ENCODE measurements at regions not wholly inside any gene's neighbourhood (a gene's known extent, or its start where the extent isn't known, plus 50 kb on each side); places are given as distances from the start of the nearest gene placed in this dataset.
"Not testable (repeated sequence)": the region's sequence is repeated elsewhere in the genome, so short reads cannot be mapped to it uniquely, and the experiment has no call there.

DNA sequence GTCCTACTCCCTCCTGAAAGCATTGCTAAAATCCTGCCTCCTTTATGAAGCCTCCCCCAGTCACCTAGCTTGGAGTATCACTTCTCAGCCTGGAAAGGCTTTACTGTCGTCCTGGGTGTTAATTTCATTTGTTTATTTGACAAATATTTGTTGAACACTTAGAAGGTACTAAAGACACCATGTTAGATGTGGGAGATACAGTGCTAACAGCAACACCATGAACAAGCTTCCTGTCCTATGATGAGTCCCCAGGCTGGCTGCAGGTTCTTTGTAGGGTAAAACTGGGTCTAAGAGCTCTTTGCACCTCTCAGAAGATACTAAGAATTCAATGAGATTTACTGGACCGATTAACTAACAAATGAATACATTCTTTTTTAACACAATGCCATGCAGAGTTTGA lies 109.2 kb upstream of the TMEM170B start:
- DNase-seq (ENCODE audit: low read depth in 3 of 3, low spot score in 2 of 3): no peak

DNA sequence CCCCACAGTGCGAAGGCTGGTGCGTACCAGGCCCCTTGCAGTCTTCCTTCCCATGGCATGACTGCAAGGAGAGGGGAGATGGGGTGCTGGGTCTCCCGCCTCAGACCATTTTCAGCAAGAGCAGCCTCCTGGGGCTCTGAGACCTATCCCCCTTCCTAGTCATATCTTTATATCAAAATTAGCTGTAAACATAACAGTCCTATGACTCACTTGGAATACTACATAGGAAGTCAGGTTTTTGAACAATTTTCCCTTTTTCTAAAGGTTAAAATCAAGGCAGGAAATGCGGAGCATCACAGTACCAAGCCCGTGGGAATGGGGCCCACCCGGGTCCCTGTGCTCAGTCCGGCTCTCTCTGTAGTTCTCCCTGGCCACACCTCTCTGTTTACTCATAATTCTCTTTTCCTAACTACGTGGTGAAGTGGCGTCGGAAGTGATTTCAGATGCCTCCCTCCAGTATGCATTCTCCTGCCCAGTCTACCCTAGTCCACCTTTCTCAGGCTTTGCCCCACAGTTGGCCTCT lies 109.8 kb upstream of the TMEM170B start:
- DNase-seq (ENCODE audit: low read depth in 3 of 3, low spot score in 2 of 3): no peak

DNA sequence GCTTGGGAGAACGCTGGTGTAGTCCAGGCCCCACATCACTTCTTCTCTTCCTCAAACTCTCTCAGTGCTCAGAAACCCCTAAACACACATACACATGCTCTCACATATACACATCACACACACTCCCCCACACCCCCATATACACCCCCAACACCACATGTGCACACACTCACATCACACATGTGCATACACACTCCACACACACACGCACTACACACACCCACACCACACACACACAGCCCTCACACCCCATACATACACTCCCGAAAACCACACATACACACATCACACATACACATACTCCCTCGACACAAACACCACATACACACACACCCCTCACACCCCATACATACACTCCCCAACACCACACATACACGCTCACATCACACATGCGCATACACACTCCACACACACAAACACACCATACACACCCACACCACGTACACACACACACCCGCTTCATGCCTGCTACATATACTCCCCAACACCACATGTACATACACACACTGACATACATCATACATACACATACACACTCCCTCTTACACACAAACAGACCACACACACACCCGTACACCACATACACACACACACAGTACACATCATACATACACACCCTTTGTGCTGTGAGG lies 110.3 kb upstream of the TMEM170B start:
- DNase-seq (ENCODE audit: low read depth in 3 of 3, low spot score in 2 of 3): no peak

DNA sequence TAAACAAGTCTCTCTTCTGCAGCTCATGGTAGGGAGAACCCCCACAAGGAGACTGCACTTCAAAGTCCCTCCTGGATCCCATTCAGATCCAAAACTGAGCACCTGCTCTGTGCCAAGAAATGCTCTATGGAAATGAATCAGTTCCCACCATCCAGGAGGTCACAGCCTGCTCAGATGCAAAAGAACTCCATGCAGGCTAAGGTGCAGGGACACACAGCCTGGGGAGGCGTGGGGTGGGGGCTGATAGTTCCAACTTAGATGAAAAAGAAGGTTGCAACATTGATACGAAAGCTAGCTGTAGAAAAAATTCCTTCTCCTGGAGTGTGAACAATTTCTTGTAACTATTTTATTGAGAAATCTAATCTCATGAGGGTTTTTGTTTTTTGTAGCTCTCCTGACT lies 111.0 kb upstream of the TMEM170B start:
- DNase-seq (ENCODE audit: low read depth in 3 of 3, low spot score in 2 of 3): no peak

DNA sequence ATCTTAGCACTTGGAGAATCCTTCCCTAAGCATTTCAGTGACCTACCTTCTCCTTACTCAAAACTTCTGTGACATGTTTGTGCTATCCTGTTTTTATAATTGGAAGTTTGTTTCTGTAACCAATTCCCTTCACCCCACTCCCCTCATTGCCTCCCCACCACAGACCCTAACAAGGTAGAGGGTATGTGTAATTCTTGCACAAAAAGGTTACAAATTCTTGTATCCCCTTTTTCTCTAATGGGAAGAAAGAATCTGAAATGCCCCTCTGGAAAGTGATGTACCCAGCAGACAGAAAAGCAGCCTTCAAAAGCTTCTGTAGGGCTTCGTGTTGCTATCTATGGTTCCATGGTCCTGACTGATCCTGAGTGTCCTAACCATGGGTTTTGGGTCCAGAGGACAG lies 111.7 kb upstream of the TMEM170B start:
- no peak for DNase-seq (ENCODE audit: low read depth in 3 of 3, low spot score in 2 of 3)

DNA sequence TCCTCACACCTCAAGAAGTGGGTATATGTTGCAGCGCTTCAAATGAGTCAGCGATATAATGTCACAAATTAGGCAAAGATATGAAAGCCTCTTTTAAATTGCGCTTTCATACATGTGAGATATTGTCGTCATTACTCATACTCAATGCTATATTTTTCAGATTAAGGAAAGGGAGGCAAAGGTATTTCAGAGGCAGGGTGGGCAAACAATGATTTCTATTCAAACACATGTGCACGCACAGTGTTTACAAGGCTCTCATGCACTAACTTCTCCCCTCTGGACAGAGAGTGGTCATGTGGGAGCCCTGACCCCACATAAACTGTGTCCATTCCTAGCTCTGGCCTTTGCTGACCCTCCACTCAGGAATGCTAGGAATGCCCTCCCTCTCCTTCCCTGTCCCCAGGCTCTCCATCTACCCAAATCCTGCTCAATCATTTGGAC lies 112.1 kb upstream of the TMEM170B start:
- DNase-seq (ENCODE audit: low read depth in 3 of 3, low spot score in 2 of 3): no peak

DNA sequence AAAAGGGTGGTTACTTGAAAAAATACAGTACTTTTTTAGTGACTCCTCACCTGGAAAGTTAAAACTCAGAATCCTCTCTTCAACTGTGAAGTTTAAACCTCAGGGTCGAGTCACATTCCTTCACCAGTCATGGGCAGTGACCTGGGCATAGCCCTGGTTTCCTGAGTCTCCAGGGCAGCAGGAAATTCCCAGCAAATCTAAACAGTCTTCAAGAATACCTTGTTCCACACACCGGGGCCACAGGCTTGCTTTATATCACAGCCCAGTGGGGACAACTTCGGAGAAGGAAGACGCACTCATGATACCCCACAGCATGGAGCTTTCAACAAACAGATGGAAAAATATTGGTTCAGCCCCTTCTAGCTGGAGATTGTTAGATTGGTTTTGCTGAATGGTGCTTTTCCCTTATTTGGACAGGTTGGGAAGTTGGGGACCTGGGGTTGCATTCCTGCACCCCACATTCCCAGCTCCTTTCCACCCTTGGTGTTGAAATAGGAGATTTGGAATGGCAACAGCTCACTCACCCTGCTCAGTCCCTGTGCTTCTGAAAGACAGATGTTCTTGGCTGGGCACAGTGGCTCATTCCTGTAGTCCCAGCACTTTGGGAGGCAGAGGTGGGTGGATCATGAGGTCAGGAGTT lies 113.0 kb upstream of the TMEM170B start:
- peak in 2 of 3 donors; percentile 29 to 49 for DNase-seq (ENCODE audit: low read depth in 3 of 3, low spot score in 2 of 3)

DNA sequence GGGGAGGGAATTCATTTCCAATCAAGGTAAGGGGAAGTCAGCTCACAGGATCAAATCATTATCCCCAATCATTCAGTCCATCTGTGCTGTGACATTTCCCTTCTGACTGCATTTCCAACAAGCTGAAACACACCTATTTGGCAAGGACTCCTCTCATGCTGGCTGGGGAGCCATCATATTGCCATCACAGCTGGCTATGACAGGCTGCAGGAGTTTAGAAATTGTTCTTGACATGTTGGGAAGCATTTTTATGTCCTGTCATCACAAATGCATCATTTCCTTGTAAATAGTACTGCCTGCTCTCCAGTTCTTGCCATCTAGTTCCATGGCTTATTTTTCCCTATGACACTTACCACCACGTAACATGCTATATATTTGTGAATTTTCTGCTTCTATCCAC lies 113.9 kb upstream of the TMEM170B start:
- no peak for DNase-seq (ENCODE audit: low read depth in 3 of 3, low spot score in 2 of 3)

DNA sequence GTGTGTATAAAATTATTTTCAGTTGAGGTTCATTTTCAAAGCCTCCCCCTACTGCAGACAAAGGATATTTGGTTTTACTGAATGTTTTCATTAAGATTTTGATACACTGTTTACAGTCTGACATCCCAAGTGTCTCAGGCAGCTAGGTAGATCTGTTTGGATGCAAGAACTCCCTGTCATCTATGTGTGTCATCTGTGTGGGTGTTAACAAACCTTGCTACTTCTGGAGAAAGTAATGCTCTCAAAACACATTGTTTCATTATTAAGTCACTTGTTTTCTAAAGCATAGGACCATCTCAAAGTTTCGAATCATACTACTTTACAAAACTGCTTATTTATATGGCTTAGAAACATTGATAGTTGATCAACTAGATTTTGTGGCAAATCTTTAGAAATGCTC lies 114.5 kb upstream of the TMEM170B start:
- no peak for DNase-seq (ENCODE audit: low read depth in 3 of 3, low spot score in 2 of 3)

DNA sequence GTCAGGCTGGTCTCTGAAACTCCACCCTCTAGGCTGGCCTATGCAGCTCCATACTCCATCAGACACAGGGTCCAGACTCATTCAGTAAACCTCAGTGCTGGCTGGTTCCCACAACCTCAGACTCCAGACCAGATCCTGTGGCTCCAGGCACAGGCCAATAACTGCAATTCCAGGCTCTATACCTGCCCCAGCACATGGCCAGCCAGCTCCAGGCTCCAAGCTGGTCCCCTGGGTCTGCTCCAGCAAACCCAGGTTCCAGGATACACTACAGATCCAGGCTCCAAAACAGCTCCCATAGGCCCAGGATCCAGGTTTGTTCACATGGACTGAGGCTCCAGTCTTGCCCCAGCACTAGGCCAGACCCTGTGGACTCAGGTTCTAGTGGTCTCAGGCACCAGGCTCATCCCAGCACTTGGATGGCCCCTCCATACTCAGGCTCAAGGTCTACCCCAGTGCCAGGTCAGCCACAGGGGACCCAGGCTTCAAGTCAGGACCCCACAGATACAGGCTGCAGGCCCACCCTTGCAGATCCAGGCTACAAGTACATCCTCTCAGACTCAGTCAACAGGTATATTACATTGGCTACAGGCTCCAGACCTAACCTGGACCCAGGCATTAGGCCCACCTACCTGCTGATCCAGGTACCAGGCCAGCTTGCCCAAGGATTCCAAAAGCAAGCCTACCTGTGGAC lies 117.6 kb upstream of the TMEM170B start:
- no peak for DNase-seq (ENCODE audit: low read depth in 3 of 3, low spot score in 2 of 3)

DNA sequence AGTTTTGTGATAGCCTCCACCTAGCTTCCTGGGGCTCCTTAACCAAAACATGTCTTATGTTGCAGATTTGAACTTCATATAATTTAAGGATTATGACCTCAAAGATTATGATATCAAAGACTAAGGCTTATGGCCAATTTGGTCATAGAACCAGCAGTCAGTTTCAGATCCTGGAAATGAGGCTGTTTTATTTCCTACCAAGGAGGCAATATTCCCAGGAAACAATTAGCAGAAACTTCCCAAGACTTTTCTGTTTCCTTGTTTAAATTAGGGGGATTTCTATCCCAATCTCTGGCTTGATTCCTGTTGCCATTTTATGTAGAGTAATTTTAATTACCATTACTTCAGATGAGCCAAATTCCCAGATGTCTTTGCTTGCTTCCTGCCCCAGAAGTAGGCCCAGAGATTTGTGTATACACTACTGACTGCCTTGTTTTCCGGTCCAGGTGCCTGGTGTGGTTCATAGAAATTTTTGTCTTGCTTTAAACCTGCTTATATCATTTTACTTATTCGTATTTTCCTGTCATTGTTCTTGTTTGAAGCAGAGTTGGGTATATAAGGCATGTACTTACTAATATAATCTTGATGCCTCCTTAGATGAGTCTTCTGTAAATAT lies 119.2 kb upstream of the TMEM170B start:
- DNase-seq (ENCODE audit: low read depth in 3 of 3, low spot score in 2 of 3): no peak

DNA sequence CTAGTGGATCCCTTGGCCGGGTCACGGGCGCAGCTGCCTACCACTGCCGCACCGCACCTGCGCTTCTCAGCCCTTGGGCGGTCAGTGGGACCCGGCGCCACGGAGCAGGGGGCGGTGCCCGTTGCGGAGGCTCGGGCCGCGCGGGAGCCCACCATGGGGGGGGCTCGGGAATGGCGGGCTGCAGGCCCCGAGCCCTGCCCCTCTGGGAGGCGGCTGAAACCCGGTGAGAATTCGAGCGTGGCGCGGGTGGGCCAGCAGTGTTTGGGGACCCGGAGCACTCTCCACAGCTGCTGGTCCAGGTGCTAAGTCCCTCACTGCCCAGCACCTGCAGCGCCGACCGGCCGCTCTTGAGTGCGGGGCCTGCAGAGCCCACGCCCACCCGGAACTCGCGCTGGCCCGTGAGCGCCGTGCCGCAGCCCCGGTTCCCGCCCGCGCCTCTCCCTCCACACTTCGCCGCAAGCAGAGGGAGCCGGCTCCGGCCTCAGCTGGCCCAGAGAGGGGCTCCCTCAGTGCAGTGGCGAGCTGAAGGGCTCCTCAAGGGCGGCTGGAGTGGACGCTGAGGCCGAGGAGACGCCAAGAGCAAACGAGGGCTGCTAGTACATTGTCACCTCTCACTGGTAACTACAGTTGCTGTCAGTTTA lies 120.5 kb upstream of the TMEM170B start:
- no peak for DNase-seq (ENCODE audit: low read depth in 3 of 3, low spot score in 2 of 3)

DNA sequence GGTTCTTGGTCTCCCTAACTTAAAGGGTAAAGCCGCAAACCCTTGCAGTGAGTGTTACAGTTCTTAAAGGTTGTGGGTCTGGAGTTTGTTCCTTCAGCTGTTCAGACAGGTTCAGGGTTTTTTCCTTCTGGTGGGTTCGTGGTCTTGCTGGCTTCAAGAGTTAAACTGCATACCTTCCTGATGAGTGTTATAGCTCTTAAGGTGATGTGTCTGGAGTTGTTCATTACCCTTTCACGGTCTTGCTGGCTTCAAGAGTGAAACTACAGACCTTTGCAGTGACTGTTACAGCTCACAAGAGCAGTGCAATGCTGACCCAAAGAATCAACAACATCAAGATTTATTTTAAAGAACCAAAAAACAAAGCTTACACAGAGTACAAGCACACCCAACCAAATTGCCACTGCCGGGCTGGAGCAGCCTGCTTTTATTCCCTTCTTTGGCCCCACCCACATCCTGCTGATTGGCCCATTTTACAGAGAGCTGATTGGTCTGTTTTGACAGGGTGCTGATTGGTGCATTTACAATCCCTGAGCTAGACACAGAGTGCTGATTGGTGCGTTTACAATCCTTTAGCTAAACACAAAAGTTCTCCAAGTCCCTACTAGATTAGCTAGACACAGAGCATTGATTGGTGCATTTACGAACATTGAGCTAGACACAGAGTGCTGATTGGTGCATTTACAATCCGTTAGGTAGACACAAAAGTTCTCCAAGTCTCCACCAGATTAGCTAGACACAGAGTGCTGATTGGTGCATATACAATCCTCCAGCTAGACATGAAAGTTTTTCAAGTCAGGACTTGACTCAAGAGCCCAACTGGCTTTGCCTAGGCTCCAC lies 121.2 kb upstream of the TMEM170B start:
- DNase-seq (ENCODE audit: low read depth in 3 of 3, low spot score in 2 of 3): not testable (repeated sequence)

DNA sequence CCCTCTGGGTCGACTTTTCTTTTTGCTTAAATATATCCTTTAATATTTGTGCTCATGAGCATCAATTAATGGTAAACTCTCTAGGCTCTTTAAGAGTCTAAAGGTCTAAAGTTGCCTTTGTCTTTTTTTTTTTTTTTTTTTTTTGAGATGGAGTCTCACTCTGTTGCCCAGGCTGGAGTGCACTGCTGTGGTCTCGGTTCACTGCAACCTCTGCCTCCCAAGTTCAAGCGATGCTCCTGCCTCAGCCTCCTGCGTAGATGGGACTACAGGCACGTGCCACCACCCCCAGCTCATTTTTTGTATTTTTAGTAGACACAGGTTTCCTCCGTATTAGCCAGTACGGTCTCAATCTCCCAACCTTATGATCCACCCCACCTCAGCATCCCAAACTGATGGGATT lies 122.0 kb upstream of the TMEM170B start:
- DNase-seq (ENCODE audit: low read depth in 3 of 3, low spot score in 2 of 3): no peak

DNA sequence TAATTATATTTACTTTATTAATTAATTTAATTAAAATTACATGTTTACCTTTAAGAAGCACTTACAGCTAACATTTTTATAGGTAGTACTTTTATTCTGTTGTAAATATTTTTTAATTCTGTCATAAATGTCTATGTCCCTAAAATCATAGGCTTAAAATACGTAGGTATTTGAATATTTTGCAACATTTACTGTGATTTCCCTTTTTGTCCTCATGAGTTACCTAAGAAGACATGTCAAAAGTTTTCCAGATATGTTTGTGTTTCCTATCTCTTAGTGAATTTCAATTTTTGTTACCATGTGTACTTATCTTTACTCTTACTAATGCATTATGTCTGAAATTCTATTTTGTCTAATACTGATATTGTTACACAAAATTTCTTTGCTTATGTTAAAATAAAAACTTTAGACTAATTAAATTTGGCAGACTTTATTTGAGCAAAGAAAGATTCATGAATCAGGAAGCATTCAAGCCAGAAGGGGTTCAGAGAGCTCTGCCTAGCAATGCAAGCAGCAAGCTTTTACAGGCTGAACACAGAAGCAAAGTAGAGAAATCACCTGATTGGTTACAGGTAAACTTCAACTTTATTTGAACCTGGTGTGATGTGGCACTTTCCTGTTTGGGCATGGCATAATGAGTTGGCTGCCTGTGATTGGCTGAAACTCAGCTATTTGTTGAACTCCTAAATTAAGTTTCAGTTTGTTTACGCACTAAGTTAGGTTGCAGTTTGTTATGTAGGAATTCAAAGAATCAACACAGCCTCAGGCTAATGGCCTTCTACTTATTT lies 123.2 kb upstream of the TMEM170B start:
- no peak for DNase-seq (ENCODE audit: low read depth in 3 of 3, low spot score in 2 of 3)

DNA sequence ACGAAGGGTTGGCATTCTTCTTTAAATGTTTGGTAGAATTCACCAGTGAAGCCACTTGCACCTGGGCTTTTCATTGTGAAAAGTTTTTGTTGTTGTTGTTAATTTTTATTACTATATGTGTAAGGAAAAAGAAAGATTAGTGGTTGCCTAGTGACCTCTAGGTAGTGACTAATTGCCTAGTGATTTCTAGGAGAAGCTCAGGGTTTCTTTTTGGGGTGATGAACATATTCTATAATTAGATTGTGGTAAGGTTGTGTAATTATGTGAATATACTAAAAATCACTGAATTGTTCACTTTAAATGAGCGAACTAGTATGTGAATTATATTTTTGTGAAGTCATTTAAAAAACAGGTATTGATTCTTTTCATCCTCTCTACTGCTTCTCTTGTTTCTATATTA lies 123.8 kb upstream of the TMEM170B start:
- DNase-seq (ENCODE audit: low read depth in 3 of 3, low spot score in 2 of 3): no peak

DNA sequence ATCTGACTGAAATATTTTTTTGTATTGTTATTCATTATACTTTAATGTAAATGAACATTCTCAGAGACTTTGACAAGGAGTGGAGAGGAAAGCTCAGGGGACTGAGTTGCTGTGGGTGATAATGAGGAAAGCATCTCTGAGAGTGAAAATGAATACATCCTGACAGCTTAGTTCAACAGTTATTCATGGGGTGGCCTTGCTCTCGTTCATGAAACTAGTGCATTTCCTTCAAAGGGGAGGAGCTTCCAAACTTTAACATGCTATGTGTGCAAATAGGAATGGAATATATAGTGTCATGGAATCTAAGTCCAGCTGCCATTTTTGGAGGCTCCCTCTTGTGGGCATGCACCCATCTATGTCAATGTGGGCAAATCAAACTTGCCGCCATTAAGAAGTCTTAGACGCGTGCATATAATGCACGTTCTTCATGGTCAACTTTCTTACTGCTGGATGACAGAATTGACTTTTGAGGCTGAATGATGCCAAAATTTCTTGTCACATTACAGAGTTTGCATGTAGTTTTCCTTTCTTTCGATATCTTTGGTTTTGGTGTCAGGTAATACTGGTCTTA lies 124.3 kb upstream of the TMEM170B start:
- no peak for DNase-seq (ENCODE audit: low read depth in 3 of 3, low spot score in 2 of 3)

DNA sequence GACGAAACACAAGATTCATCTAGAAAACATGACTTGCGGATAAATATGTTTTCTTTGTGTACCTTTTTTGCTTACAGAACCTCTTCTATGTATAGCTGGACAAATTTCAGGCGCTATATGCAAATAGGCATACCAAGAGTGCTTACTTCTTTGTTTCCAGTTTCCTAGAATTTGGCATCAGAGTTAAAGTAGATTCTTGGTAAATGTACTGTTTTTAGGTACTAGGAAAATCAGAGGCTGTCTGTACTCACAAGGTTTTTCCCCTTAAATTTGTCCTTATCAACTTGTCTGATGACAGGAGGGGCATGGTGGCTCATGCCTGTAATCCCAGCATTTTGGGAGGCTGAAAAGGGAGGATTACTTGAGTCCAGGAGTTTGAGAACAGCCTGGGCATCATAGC lies 124.9 kb upstream of the TMEM170B start:
- no peak for DNase-seq (ENCODE audit: low read depth in 3 of 3, low spot score in 2 of 3)

DNA sequence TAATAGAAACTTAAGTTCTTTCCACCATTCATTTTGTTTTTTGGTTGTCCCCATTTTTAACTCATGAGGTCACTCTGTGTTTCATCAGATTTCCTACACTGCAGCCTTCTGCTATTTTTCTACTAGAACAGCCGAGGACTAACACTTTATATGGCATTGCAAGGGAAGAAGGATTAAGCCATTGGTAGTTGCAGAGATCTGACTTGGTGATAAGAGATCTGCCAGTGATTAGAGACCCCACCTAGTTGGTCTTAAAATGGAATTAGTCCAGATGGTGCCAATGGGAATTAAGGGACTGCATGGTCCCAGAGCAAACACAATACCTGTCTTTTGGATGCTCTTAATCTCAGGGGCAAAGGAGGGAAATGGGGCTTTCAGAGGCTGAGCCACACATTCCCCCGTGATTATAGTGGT lies 125.5 kb upstream of the TMEM170B start:
- DNase-seq (ENCODE audit: low read depth in 3 of 3, low spot score in 2 of 3): no peak
